GM12878 (cell line): ENCODE measurements at regions not wholly inside any gene's neighbourhood (a gene's known extent, or its start where the extent isn't known, plus 50 kb on each side); places are given as distances from the start of the nearest gene placed in this dataset.

Experiments
- EP300 ChIP-seq, 2 experiments: fragments of 150-350 bp in 1 of 2; IDR thresholded peaks; 2 replicates each; pipeline ENCODE4 v1.6.1; 2011 to 2012; ENCODE audit warnings: low read depth in 2 of 2, low read length in 2 of 2, borderline replicate concordance in 1 of 2, improper control_type of control experiment in 1 of 2, inconsistent platforms in 1 of 2; ENCODE audit not compliant: control insufficient read depth in 1 of 2
- REST ChIP-seq: IDR thresholded peaks from 2 replicates; pipeline ENCODE4 v1.6.1; 2012; ENCODE audit warnings: mild to moderate bottlenecking, low read depth, low read length

- no peak for TF ChIP-seq EP300 (IDR thresholded peaks at IDR 0.05; ENCODE audit: borderline replicate concordance in 1 of 2, control insufficient read depth in 1 of 2, low read depth in 2 of 2, low read length in 2 of 2)
- no peak for TF ChIP-seq REST
These were observed 118.1 kb upstream of the LGR5 start for GRCh38 chr12:71321531-71321930.
